ENCODE measurements at regions not wholly inside any gene's neighbourhood (a gene's known extent, or its start where the extent isn't known, plus 50 kb on each side); places are given as distances from the start of the nearest gene placed in this dataset.

GRCh38 chr6:87847135-87847829, 145.2 kb upstream of the AKIRIN2 start:
- no peak for DNase-seq

GRCh38 chr6:87846434-87846833, 144.4 kb upstream of the AKIRIN2 start:
- DNase-seq: no peak

GRCh38 chr6:87840324-87840723, 138.3 kb upstream of the AKIRIN2 start:
- DNase-seq: no peak

- no peak for DNase-seq
These were observed 135.8 kb upstream of the AKIRIN2 start for GRCh38 chr6:87837876-87838275.

- DNase-seq: no peak
These were observed 135.4 kb upstream of the AKIRIN2 start for GRCh38 chr6:87837444-87837843.

GRCh38 chr6:87832025-87832825, 130.2 kb upstream of the AKIRIN2 start:
- DNase-seq: no peak

GRCh38 chr6:87830907-87831306, 128.9 kb upstream of the AKIRIN2 start:
- DNase-seq: no peak

GRCh38 chr6:87829622-87830121, 127.6 kb upstream of the AKIRIN2 start:
- no peak for DNase-seq

GRCh38 chr6:87828044-87828443, 126.0 kb upstream of the AKIRIN2 start:
- DNase-seq: no peak

GRCh38 chr6:87827346-87827745, 125.3 kb upstream of the AKIRIN2 start:
- no peak for DNase-seq

- DNase-seq: no peak
These were observed 124.4 kb upstream of the AKIRIN2 start for GRCh38 chr6:87826424-87826823.

- no peak for DNase-seq
These were observed 123.8 kb upstream of the AKIRIN2 start for GRCh38 chr6:87825821-87826221.

- DNase-seq: no peak
These were observed 123.0 kb upstream of the AKIRIN2 start for GRCh38 chr6:87824958-87825491.

GRCh38 chr6:87822011-87822410, 120.0 kb upstream of the AKIRIN2 start:
- DNase-seq: no peak

GRCh38 chr6:87820343-87820984, 118.4 kb upstream of the AKIRIN2 start:
- DNase-seq: no peak

GRCh38 chr6:87817183-87817582, 115.2 kb upstream of the AKIRIN2 start:
- no peak for DNase-seq

- no peak for DNase-seq
These were observed 113.4 kb upstream of the AKIRIN2 start for GRCh38 chr6:87815449-87815848.

- no peak for DNase-seq
These were observed 106.1 kb upstream of the AKIRIN2 start for GRCh38 chr6:87808005-87808757.

- no peak for DNase-seq
These were observed 105.4 kb upstream of the AKIRIN2 start for GRCh38 chr6:87807475-87807874.

GRCh38 chr6:87806635-87807034, 104.6 kb upstream of the AKIRIN2 start:
- no peak for DNase-seq

- DNase-seq: no peak
These were observed 104.1 kb upstream of the AKIRIN2 start for GRCh38 chr6:87806099-87806498.

GRCh38 chr6:87803791-87804190, 101.8 kb upstream of the AKIRIN2 start:
- no peak for DNase-seq

- DNase-seq: no peak
These were observed 97.6 kb upstream of the AKIRIN2 start for GRCh38 chr6:87799651-87800050.

Data from activated T-cell treated with anti-CD3 and anti-CD28 coated beads for 4 hours (primary cell).